Endodermal cell (in vitro differentiated cells): ENCODE measurements at regions not wholly inside any gene's neighbourhood (a gene's known extent, or its start where the extent isn't known, plus 50 kb on each side); places are given as distances from the start of the nearest gene placed in this dataset.

Experiments
- DNase-seq: peaks from one replicate; pipeline ENCODE4 v3.0.0-alpha.2; 2017
- H3K27ac ChIP-seq: 2 replicates; pipeline ENCODE4 v1.5.1; 2013; ENCODE audit warnings: mild to moderate bottlenecking, low read depth, low read length, moderate library complexity
- H3K27me3 ChIP-seq: 2 replicates; pipeline ENCODE4 v1.6.1; 2013; ENCODE audit warnings: mild to moderate bottlenecking, low read length, moderate library complexity; ENCODE audit not compliant: insufficient read depth, control insufficient read depth, poor library complexity, severe bottlenecking
- H3K36me3 ChIP-seq: 2 replicates; pipeline ENCODE4 v1.7.0; 2013; ENCODE audit warnings: mild to moderate bottlenecking, low read length, moderate library complexity; ENCODE audit not compliant: control insufficient read depth, insufficient read depth
- H3K4me1 ChIP-seq: one replicate; pipeline ENCODE4 v1.7.0; 2013; ENCODE audit warnings: low read length; ENCODE audit not compliant: control insufficient read depth, insufficient read depth
- H3K4me3 ChIP-seq: 2 replicates; pipeline ENCODE4 v1.5.1; 2013; ENCODE audit warnings: mild to moderate bottlenecking, low read length, moderate library complexity
- H3K9ac ChIP-seq: 2 replicates; pipeline ENCODE4 v1.6.1; 2013; ENCODE audit warnings: mild to moderate bottlenecking, low read length, moderate library complexity; ENCODE audit not compliant: poor library complexity, severe bottlenecking; ENCODE audit errors: extremely low read depth
- H3K9me3 ChIP-seq: 2 replicates; pipeline ENCODE4 v1.6.1; 2013; ENCODE audit warnings: mild to moderate bottlenecking, low read length, moderate library complexity; ENCODE audit not compliant: control insufficient read depth
- H3K27ac Mint-ChIP-seq: 2 replicates; pipeline ENCODE4 v1.8.0; 2020; ENCODE audit warnings: mixed read lengths
- H3K27me3 Mint-ChIP-seq: 2 replicates; pipeline ENCODE4 v1.8.0; 2021; ENCODE audit warnings: mild to moderate bottlenecking, mixed read lengths; ENCODE audit not compliant: insufficient read depth
- H3K36me3 Mint-ChIP-seq: 2 replicates; pipeline ENCODE4 v1.8.0; 2020; ENCODE audit warnings: low read depth, mixed read lengths
- H3K4me1 Mint-ChIP-seq: 2 replicates; pipeline ENCODE4 v1.8.0; 2020; ENCODE audit warnings: mixed read lengths
- H3K4me3 Mint-ChIP-seq: 2 replicates; pipeline ENCODE4 v1.8.0; 2020; ENCODE audit warnings: mild to moderate bottlenecking, moderate library complexity, mixed read lengths
- H3K9me3 Mint-ChIP-seq: 2 replicates; pipeline ENCODE4 v1.8.0; 2020; ENCODE audit warnings: mild to moderate bottlenecking, mixed read lengths
- CTCF ChIP-seq: fragments of 200-600 bp; sonication (generic); conservative IDR thresholded peaks from 2 replicates; pipeline ENCODE4 v1.5.0; 2021; ENCODE audit warnings: antibody characterized with exemption, mild to moderate bottlenecking
- WGBS, 2 experiments: methylation state at CpG; one replicate each; pipeline versions ENCODE4 v1.1.5 to v1.1.7; 2013; ENCODE audit warnings: missing lambda C conversion rate in 2 of 2, mixed read lengths in 1 of 2; ENCODE audit not compliant: insufficient coverage in 1 of 2, insufficient read length in 1 of 2; 5-methylcytosine and 5-hydroxymethylcytosine counted together

GRCh38 chr11:27907530-27907929, 200.4 kb downstream of the KIF18A start:
- Histone ChIP-seq H3K9ac (no peak overlapping the region), H3K9me3 (no peaks in the 10 kb centered on the region), H3K36me3 (no peaks in the 10 kb centered on the region), H3K27me3 (peaks cover 4% of the 10 kb centered on the region), H3K27ac (no peak overlapping the region), H3K4me3 (no peak overlapping the region), H3K4me1 (no peaks in the 10 kb centered on the region)
- Mint-ChIP-seq H3K4me1 (no peaks in the 10 kb centered on the region), H3K36me3 (no peaks in the 10 kb centered on the region), H3K27me3 (no peaks in the 10 kb centered on the region), H3K4me3 (no peak overlapping the region), H3K27ac (no peak overlapping the region), H3K9me3 (no peaks in the 10 kb centered on the region)
- no peak for TF ChIP-seq CTCF
- DNase-seq = no peak
- WGBS, 2 experiments = 94% methylated on average over 2 of the region's 2 CpGs; no CpG with 5 or more reads in 1 of the 2 experiments

GRCh38 chr11:27907091-27907490, 200.9 kb downstream of the KIF18A start:
- Histone ChIP-seq H3K9ac (no peak overlapping the region), H3K4me3 (no peak overlapping the region), H3K9me3 (no peaks in the 10 kb centered on the region), H3K27me3 (peaks cover 4% of the 10 kb centered on the region), H3K27ac (no peak overlapping the region), H3K4me1 (no peaks in the 10 kb centered on the region), H3K36me3 (no peaks in the 10 kb centered on the region)
- TF ChIP-seq CTCF = no peak
- no peaks in the 10 kb centered on the region for H3K9me3 Mint-ChIP-seq
- H3K27ac Mint-ChIP-seq = no peak overlapping the region
- no peaks in the 10 kb centered on the region for H3K36me3 Mint-ChIP-seq
- no peak for DNase-seq
- no peaks in the 10 kb centered on the region for H3K4me1 Mint-ChIP-seq
- H3K4me3 Mint-ChIP-seq = no peak overlapping the region
- H3K27me3 Mint-ChIP-seq = no peaks in the 10 kb centered on the region
- WGBS, 2 experiments = 80 to 91% methylated on average over 2 of the region's 2 CpGs

- Histone ChIP-seq H3K9me3 (no peaks in the 10 kb centered on the region), H3K27ac (no peak overlapping the region), H3K4me3 (no peak overlapping the region), H3K36me3 (no peaks in the 10 kb centered on the region), H3K4me1 (no peaks in the 10 kb centered on the region), H3K27me3 (peaks cover 4% of the 10 kb centered on the region), H3K9ac (no peak overlapping the region)
- no peaks in the 10 kb centered on the region for H3K27me3 Mint-ChIP-seq
- TF ChIP-seq CTCF = no peak
- no peaks in the 10 kb centered on the region for H3K4me1 Mint-ChIP-seq
- WGBS, 2 experiments = 89 to 100% methylated on average over 2 to 3 of the region's 3 CpGs
- H3K36me3 Mint-ChIP-seq = no peaks in the 10 kb centered on the region
- no peaks in the 10 kb centered on the region for H3K9me3 Mint-ChIP-seq
- no peak overlapping the region for H3K4me3 Mint-ChIP-seq
- no peak overlapping the region for H3K27ac Mint-ChIP-seq
- no peak for DNase-seq
Measured at GRCh38 chr11:27904358-27905055, 203.4 kb downstream of the KIF18A start.
